SH-SY5Y (cell line): ENCODE measurements at regions not wholly inside any gene's neighbourhood (a gene's known extent, or its start where the extent isn't known, plus 50 kb on each side); places are given as distances from the start of the nearest gene placed in this dataset.

Experiments used
- GATA2 ChIP-seq: IDR thresholded peaks from 2 replicates; pipeline ENCODE4 v1.6.1; 2011; ENCODE audit warnings: mild to moderate bottlenecking, low read depth, low read length
- GATA3 ChIP-seq: IDR thresholded peaks from 2 replicates; pipeline ENCODE4 v1.6.1; 2011; ENCODE audit warnings: low read depth, mild to moderate bottlenecking, low read length, moderate library complexity

DNA sequence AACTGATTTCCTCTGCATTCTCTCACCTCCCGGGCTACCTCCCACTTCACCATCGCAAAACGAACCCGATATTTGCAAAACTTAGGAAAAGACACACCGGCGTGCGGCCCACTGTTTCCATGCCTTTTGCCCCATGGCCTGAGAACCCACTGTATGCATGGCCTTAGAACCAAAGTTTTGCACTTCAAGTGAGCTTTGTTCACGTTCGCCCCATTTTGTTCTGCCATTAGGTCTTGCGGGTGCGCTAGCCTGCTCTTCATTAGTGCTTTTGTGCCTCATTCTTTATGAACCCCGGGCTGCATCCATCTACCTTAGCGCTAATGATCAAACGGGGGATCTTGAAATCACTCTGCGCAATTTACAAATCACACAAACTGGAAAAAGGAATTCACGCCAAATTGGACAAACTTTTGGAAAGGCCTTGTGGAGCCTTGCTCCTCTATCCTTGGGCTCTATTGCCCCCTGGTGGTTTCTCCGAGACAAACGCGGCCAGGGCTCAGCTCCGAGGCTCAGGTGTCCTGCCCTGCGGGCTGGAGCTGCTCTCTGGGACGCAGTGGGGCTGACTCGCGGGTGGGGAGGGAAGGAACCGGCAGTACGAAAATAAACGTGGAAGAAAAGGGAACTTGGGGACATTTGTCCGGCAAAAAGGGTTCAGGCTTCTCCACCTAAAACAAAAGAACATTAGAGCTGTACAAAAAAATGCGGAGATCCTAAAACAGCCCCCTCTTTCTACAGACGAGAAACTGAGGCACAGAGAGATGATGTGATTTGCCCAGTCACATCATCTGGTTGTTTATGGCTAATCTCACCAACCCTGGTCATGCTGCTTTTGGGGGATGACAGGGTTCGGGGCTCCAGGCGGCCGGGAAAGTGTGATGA lies 300.4 kb upstream of the NFE2L3 start:
- TF ChIP-seq GATA3 (no peak), GATA2 (no peak)

- TF ChIP-seq GATA2, result no peak
Observed at GRCh38 chr7:25852211-25852938, 299.6 kb upstream of the NFE2L3 start.

DNA sequence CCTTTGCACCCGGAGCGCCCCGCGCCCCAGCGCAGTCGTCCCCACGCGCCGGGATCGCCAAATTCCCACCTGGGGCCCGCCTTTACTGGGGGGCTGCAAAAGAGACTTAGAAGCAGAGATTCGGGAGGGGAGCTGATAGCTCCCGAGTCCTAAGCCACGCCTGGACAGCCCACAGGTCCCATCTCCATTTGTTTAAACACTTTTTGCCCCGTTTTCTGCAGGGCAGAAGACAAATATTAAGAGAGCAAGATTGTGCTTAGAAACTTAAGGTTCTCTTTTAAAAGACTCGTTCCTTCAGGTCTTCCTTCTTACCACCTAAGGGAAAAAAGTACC lies 299.1 kb upstream of the NFE2L3 start:
- TF ChIP-seq GATA2 (no peak), GATA3 (no peak)

DNA sequence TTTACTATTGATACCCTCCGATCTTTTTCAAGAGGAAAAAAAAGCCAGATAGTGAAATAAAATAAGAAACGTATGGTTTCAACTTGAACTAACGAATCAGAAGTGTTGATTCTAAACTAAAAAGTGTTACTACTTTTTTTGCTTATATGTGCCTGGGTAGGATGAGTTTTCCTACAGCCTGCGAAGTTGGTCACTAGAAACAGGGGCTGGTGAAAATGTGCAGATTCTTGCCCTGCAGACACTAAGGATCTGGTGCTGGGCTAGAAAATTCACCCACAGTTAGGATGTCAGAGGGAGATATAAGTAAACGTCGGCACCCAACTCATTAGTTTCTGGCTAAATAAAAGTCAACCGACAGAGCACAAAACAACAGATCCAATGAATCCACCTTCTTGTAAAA lies 298.7 kb upstream of the NFE2L3 start:
- no peak for TF ChIP-seq GATA3
- TF ChIP-seq GATA2, result no peak

GRCh38 chr7:25854059-25854458 lies 297.9 kb upstream of the NFE2L3 start:
- TF ChIP-seq GATA2, result no peak
- no peak for TF ChIP-seq GATA3

- no peak for TF ChIP-seq GATA3
- TF ChIP-seq GATA2, result no peak
Observed at GRCh38 chr7:25854608-25855497, 297.1 kb upstream of the NFE2L3 start.

- TF ChIP-seq GATA2 (no peak), GATA3 (no peak)
Observed at GRCh38 chr7:25855854-25856782, 295.9 kb upstream of the NFE2L3 start.

GRCh38 chr7:25857376-25858067 lies 294.5 kb upstream of the NFE2L3 start:
- TF ChIP-seq GATA2 (no peak), GATA3 (no peak)

DNA sequence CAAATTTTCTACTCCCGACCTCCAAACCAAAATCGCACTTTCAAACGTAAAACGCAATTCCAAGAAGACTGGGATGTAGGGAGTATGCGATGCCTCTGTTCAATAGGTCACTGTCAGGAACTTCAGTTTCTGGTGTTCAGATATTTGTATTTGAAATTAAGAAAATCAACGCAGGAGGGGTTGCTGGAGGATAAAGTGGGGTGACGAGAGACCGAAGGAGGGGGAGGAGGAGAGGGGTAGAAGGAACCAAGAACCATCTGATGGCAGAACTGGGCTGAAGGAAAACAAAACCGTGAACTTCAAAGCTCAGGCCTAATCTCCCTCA lies 293.8 kb upstream of the NFE2L3 start:
- TF ChIP-seq GATA2, result no peak
- no peak for TF ChIP-seq GATA3

- TF ChIP-seq GATA3 (no peak), GATA2 (no peak)
Observed at GRCh38 chr7:25858525-25859411, 293.2 kb upstream of the NFE2L3 start.

DNA sequence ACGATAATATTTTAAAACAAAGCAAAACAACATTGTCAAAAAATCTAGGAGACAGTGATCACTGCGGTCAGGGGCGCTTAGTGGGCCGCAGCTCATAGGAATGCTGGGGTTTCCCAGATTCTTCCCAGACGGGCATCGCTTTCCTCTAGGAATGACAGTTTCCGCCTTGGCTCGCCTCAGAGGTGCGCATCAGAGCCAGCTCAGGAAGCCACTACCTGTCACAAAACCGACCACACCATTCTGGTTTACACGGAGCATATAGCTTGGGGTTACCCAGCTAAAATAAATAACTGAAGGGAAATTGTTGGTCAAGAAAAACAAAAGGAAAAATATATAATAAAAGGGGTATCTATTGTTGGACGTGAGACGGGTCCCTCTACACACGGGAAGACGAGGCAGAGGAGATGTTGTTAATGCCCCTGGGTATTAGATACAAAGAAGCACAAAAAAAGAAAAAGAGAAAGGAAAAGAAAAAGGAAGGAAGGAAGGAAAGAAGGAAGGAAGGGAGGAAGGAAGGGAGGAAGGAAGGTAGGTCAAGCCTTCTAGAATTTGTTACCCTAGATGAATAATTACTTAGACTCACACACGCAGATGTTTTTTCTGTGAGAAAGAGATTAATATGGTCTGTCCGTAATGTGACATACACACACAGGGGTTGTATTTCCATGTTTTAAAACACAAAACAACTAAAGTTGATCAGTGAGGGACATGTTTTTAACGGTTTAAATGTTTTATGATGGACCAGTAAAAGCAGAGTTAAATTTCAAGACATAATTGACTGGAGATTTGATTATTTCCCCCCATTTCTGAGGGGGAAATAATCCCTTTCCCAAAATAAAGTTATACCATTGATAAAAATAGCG lies 292.4 kb upstream of the NFE2L3 start:
- TF ChIP-seq GATA3, result no peak
- TF ChIP-seq GATA2, result no peak
